ENCODE measurements at regions not wholly inside any gene's neighbourhood (a gene's known extent, or its start where the extent isn't known, plus 50 kb on each side); places are given as distances from the start of the nearest gene placed in this dataset.
"Not testable (repeated sequence)": the region's sequence is repeated elsewhere in the genome, so short reads cannot be mapped to it uniquely, and the experiment has no call there.

DNA sequence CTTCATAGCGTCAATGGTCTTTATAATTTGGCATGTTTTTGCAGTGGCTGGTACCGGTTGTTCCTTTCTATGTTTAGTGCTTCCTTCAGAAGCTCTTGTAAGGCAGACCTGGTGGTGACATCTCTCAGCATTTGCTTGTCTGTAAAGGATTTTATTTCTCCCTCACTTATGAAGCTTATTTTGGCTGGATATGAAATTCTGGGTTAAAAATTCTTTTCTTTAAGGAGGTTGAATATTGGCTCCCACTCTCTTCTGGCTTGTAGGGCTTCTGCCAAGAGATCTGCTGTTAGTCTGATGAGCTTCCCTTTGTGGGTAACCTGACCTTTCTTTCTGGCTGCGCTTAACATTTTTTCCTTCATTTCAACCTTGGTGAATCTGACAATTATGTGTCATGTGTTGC lies 250.0 kb upstream of the CTNNB1 start:
- DNase-seq: not testable (repeated sequence)

DNA sequence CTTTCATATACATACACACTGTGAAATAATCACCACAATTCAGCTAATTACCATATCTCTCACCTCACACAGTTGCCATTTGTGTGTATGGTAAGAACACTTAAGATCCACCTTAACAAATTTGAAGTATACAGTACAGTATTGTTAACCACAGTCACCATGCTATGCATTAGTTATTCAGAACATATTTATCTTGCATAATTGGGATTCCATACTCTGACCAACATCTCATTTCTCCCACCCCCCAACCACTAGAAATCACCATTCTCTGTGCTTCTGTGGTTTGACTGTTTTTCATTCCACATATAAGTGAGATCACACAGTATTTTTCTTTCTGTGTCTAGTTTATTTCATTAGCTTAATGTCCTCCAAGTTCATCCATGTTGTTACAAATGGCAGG lies 247.7 kb upstream of the CTNNB1 start:
- peak in 1 of 3 donors; percentile 42 for DNase-seq

GRCh38 chr3:40961104-40961857 lies 238.0 kb upstream of the CTNNB1 start:
- no peak for DNase-seq

DNA sequence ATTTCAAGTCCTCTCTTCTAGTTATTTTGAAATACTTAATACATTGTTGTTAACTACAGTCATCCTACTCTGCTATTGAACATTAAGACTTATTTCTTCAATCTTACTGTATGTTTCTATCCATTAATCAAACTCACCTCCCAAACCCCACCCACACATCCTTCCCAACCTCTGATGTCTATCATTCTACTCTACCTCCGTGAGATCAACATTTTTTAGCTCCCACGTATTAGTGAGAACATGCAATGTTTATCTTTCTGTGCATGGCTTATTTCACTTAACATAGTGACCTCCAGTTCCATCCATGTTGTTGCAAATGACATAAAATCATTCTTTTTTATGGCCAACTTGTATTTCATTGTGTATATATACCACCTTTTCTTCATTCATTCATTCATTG lies 236.6 kb upstream of the CTNNB1 start:
- no peak for DNase-seq

DNA sequence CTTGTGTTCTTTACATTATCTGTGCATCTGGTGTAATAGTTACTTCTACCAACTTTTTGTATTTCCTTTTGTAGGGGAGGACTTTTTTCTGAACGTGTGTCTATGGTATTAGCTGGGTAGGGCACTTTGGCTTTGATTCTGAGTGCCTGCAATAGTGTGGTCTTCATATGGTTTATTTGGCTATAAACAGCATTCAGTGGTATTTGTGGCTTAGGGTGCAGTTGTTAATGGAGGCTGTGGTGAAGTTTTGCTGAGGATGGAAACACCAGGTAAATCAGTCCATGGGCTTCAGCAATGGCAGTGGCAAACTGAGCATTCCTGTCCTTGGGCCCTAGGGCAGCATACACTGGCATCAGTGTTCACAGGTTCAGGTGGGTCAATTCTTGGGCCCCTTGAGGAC lies 230.6 kb upstream of the CTNNB1 start:
- DNase-seq: no peak

GRCh38 chr3:40969341-40969740 lies 230.0 kb upstream of the CTNNB1 start:
- DNase-seq: no peak

- no peak for DNase-seq
Measured at GRCh38 chr3:40969756-40970466, 229.4 kb upstream of the CTNNB1 start.

GRCh38 chr3:40971191-40972168 lies 227.8 kb upstream of the CTNNB1 start:
- DNase-seq: peak; percentile 71 to 88 (median 78)

- DNase-seq: no peak
Measured at GRCh38 chr3:40972350-40972749, 227.0 kb upstream of the CTNNB1 start.

DNA sequence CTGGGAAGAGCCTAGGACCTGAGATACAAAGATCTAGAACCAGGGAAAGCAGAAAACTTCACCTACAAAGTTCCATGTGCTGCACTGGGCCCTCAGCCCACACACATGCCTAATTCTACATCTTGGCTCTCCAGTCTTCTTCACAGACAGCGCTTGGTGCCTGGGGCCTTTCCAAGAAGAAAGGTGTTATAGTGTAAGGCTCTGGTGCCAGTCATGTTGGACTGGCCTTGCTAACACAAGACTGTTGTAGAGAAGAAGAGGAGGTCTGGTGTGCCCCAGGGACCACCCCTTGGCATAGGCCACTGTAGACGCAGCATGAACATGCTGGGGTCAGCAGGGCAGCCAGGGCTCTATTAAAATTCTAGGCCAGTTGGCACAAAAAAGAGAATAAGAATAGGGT lies 226.2 kb upstream of the CTNNB1 start:
- DNase-seq: no peak

DNA sequence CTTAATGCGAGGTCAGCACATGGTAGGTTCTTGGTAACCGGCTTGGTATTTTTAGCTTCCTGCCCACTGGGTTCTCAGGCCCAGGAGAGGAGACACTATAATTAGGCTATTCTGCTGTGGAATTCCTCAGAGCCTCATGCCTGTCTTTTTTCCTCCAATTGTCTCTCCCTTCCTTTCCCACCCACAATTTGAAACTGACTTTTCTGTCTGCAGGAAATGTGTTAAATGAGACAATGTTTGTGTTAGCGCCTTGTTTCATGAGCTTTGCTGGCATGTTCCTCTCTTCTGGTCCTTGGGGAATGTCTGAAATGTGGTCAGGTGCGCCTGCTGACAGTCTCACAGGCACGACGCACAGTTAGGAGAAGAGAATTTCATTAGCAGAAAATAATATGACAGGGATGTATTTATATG lies 223.6 kb upstream of the CTNNB1 start:
- DNase-seq: no peak

- DNase-seq: no peak
Measured at GRCh38 chr3:40976241-40976640, 223.1 kb upstream of the CTNNB1 start.

DNA sequence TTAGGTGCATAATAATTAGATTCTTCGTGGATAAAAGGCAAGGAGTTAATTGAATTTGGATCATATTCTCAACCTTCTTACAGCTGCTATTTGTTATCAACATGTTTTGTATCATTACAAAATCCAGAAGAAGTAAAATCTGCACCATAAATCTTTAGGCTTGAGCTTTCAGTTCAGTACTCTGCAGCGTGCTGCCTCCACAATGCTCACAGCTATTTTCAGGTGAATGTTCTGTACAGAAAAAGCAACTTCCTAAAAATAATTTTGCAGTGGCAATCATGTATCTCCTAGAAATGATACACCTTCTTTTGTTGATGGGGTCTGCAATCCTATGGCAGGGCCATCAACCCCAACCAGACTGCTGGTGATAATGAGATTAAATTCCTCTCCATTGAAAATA lies 220.9 kb upstream of the CTNNB1 start:
- DNase-seq: no peak

DNA sequence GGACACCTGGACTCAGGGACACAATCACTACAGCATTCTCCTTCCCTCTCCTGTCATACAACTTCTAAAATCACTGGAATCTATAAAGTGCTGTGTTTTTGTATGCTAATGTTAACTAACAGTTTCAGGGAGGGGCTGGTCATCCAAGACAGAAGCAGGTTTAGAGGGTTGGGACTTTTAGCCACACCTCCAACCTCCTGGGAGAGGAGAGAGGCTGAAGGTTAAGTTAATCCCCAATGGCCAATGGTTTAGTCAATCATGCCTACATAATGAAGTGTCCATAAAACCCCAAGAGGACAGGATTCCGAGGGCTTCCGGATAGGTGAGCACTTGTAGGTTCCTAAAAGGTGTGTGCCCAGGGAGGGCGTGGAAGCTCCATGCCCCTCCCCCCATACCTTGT lies 219.3 kb upstream of the CTNNB1 start:
- DNase-seq: no peak

DNA sequence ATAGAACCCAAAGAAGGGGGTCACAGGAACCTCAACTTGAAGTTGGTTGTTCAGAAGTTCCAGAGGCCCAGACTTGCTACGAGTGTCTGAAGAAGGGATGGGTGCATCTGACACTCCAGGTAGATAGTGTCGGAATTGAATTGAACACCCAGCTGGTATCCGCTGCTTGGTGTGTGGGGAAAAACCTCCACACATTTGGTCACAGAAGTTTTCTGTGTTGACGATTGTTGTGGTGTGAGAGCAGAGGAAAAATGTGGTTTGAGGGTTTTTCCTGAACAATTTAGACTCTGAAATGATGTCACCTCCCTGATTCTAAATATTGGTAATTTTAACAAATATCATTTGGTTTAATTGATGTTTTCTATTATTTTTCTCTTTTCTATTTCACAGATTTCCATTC lies 218.8 kb upstream of the CTNNB1 start:
- DNase-seq: no peak

GRCh38 chr3:40985195-40985594 lies 214.1 kb upstream of the CTNNB1 start:
- DNase-seq: no peak

GRCh38 chr3:40988468-40988867 lies 210.8 kb upstream of the CTNNB1 start:
- no peak for DNase-seq

GRCh38 chr3:40989141-40990061 lies 209.9 kb upstream of the CTNNB1 start:
- no peak for DNase-seq

DNA sequence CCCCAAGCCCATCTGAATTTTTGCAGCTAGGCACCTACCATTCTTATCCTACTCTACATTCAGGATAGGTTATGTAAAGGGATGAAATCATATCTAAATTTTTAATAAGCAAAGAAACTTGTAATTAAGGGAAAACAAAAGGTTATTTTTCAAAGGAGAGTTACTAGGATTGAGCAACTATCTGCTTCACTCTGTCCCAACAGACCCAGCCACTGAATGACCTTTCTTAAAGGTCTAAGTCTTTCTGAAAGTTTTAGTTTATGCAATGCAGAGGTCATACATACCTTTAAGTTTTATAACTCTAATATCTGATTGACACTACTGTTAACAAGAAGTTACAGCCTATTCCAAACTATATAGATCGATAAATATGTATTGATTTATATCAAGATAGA lies 209.2 kb upstream of the CTNNB1 start:
- DNase-seq: no peak

GRCh38 chr3:40992023-40992422 lies 207.3 kb upstream of the CTNNB1 start:
- DNase-seq: no peak

- no peak for DNase-seq
Measured at GRCh38 chr3:40994611-40995010, 204.7 kb upstream of the CTNNB1 start.
